Omental fat pad (tissue), 3 donors: ENCODE measurements at regions not wholly inside any gene's neighbourhood (a gene's known extent, or its start where the extent isn't known, plus 50 kb on each side); places are given as distances from the start of the nearest gene placed in this dataset.

Experiments
- ATAC-seq: fragments of 150-250 bp; one replicate; pipeline ENCODE4 v1.9.1; 2016; ENCODE audit warnings: mild to moderate bottlenecking, moderate library complexity; ENCODE audit not compliant: low FRiP score
- DNase-seq: peaks from one replicate; pipeline ENCODE4 v3.0.0-alpha.2; 2019; ENCODE audit warnings: low spot score
- TF ChIP-seq, protein P1 (sequence below), 3 donors: fragments of 450-650 bp; IDR thresholded peaks; one replicate each; pipeline ENCODE4 v1.5.1; 2016 to 2017; ENCODE audit warnings: antibody characterized with exemption in 3 of 3, mild to moderate bottlenecking in 3 of 3, moderate library complexity in 2 of 3

DNA sequence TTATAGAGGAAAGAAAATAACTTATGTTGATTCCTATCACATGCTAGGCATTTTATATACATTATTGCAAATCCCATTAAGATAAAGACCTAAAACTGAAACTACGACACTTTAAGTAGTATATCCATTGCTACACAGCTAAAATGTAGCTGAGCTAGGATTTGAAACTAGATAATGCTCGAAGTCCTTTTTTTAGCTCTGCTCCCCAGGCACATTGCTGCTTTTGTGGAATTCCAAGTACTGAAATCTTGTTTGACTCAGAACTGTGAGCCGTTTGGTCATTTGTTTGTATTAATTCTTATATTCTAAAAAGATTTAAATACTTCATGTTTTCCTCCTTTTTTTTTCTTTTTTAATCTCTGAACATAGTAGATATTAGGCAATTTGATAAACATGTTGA, 644.8 kb downstream of the HACE1 start:
- no peak for DNase-seq

DNA sequence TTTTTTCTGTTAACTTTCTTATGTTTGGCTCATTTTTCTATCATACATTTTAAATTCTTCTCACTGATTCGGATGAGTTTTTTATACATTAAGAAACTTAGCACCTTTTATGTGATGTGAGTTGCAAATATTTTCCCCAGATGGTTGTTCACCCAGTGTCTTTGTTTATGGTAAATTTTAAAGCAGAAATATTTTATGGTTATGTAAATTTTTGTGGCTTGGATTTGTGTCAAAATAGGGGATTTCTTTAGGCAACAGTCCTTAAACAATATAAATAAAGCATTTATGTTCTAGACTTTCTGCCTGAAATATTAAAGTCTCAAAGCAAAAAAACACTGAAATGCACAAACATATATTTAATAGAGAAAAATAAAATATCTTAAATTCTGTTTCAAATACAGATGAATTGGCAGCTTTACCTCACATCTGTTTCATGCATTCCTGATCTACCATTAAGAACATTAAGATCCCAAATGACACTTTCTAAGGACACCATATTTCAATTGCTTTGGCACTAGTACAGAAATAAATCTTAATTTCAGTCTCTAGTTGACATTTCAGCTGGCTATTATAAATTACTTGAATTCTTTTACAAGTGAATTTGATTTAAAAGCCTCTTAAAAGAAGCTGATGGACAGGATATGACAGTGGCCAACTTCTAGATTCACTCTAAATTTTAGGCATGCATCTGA, 646.6 kb downstream of the HACE1 start:
- ATAC-seq (no peak), DNase-seq (no peak)
- TF ChIP-seq, protein P1, sequence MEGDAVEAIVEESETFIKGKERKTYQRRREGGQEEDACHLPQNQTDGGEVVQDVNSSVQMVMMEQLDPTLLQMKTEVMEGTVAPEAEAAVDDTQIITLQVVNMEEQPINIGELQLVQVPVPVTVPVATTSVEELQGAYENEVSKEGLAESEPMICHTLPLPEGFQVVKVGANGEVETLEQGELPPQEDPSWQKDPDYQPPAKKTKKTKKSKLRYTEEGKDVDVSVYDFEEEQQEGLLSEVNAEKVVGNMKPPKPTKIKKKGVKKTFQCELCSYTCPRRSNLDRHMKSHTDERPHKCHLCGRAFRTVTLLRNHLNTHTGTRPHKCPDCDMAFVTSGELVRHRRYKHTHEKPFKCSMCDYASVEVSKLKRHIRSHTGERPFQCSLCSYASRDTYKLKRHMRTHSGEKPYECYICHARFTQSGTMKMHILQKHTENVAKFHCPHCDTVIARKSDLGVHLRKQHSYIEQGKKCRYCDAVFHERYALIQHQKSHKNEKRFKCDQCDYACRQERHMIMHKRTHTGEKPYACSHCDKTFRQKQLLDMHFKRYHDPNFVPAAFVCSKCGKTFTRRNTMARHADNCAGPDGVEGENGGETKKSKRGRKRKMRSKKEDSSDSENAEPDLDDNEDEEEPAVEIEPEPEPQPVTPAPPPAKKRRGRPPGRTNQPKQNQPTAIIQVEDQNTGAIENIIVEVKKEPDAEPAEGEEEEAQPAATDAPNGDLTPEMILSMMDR (IDR thresholded peaks at IDR 0.05) = no peak

More for the DNA sequence above, 644.8 kb downstream of the HACE1 start:
- TF ChIP-seq, protein P1 (IDR thresholded peaks at IDR 0.05) = no peak
- no peak for ATAC-seq

DNA sequence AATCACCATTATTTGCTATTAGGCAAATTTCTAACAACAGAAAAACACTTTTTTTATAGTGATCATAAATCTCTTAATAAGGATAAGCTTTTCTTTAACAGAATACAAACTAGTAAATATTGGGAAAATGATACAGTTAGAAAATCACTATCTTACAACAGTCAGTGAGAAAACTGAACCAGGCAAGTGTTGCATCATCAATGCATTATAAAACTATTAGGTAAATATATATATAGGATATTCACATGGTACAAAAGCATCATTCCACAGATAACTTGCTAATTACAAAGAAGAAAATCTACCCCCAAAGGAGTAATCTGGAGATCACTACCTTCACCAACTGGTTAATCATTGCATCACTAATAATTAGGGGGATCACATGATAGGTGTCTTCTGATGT, 652.1 kb downstream of the HACE1 start:
- ATAC-seq (no peak), DNase-seq (no peak)
- TF ChIP-seq, protein P1 (IDR thresholded peaks at IDR 0.05) = no peak

DNA sequence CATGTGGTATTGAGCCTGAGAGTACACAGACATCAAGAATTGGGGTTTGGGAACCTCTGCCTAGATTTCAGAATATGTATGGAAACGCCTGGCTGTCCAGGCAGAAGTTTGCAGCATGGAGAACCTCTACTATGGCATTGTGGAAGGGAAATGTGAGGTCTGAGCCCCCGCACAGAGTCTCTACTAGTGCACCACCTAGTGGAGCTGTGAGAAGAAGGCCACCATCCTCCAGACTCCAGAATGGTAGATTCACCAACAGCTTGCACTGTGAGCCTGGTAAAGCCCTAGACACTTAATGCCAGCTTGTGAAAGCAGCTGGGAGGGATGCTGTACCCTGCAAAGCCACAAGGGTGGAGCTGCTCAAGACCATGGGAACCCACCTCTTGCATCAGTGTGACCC, 658.2 kb downstream of the HACE1 start:
- ATAC-seq = no peak
- no peak for DNase-seq
- TF ChIP-seq, protein P1 (IDR thresholded peaks at IDR 0.05) = no peak

DNA sequence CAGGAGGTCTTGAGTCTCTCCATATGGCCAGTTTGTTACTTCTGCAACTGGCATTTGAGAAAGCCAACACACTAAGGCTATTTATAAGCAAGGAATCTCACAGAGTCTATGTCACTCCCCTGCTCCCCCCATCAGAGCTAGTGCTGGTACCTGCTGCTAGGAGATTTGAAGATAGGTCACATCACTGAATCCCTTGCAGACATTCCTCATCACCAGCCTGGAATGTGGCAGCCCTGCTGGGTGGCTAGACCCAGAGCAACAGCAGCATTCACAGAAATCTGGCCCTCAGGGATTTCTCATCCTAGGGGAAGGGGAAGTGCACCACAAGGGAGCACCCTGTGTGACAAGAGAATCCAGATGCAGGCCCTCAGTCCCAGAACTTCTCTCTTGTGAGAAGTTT, 672.1 kb downstream of the HACE1 start:
- DNase-seq = no peak
- ATAC-seq = no peak
- TF ChIP-seq, protein P1 (IDR thresholded peaks at IDR 0.05) = no peak

DNA sequence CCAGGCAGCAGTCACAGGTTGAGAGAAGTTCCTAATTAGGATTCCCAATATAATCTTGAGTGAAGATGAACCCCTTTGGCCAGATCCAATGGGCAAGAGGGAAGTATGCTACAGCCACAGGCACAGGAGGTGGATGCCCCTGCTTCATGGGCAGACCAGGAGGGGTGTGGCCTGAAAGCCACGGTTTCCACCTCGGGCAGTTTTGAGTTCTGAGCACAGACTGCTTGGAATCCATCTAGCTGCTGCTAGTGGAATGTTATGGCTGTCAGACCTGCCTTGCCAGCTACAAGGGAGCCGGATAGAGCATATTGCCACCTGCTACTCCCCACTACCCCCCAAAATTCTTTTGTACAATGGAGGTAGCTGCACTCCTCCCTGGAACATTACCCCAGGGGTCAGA, 672.9 kb downstream of the HACE1 start:
- ATAC-seq (no peak), DNase-seq (no peak)
- TF ChIP-seq, protein P1 (IDR thresholded peaks at IDR 0.05) = no peak

DNA sequence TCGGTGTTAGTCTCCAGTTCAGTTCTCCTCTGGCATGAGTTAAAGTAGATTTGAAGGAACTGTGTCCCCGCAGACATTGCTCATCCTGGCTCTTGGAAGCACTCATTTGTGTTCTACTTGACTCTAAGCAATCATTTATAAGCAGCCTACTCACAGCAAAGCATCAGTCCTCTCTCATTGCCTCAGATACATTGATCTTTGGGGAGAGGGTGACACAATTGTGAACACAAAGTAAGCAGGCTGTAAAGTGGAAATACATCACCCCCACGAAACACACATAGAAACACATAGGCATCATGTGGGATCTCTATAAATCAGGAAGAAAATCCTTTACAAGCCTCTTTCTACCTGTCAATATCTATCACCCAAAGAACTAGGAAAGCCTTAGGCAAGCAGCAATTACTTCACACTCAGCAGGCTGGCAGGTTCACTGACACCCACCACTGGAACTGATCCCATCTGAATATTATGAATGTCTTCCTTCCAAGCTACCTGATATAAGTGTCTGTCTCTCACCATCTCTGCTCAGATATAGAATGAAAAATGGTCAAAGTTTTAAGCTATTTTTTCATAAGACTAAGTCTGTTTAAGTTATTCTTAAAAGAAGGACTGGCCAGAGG, 675.8 kb downstream of the HACE1 start:
- ATAC-seq (no peak), DNase-seq (no peak)
- TF ChIP-seq, protein P1 (IDR thresholded peaks at IDR 0.05) = no peak
